H4 (cell line): ENCODE measurements at regions not wholly inside any gene's neighbourhood (a gene's known extent, or its start where the extent isn't known, plus 50 kb on each side); places are given as distances from the start of the nearest gene placed in this dataset.

Experiments
- DNase-seq: peaks from one replicate; pipeline ENCODE4 v3.0.0-alpha.2; 2015; ENCODE audit warnings: low spot score

GRCh38 chrX:20378233-20378920 lies 111.7 kb upstream of the RPS6KA3 start:
- no peak for DNase-seq

GRCh38 chrX:20374900-20375438 lies 108.3 kb upstream of the RPS6KA3 start:
- DNase-seq, result no peak

GRCh38 chrX:20374450-20374849 lies 107.7 kb upstream of the RPS6KA3 start:
- no peak for DNase-seq

GRCh38 chrX:20373063-20373462 lies 106.4 kb upstream of the RPS6KA3 start:
- DNase-seq, result no peak

- DNase-seq, result peak; percentile 17
Measured at GRCh38 chrX:20372533-20372932, 105.8 kb upstream of the RPS6KA3 start.

- no peak for DNase-seq
Measured at GRCh38 chrX:20369468-20369867, 102.8 kb upstream of the RPS6KA3 start.

GRCh38 chrX:20364238-20364637 lies 97.5 kb upstream of the RPS6KA3 start:
- DNase-seq, result no peak

GRCh38 chrX:20363275-20363674 lies 96.6 kb upstream of the RPS6KA3 start:
- DNase-seq, result no peak

- peak; percentile 14 for DNase-seq
Measured at GRCh38 chrX:20362268-20363267, 95.9 kb upstream of the RPS6KA3 start.

- DNase-seq, result peak; percentile 59
Measured at GRCh38 chrX:20361890-20362262, 95.2 kb upstream of the RPS6KA3 start.

- DNase-seq, result peak; percentile 23
Measured at GRCh38 chrX:20361081-20361889, 94.6 kb upstream of the RPS6KA3 start.

GRCh38 chrX:20355187-20355586 lies 88.5 kb upstream of the RPS6KA3 start:
- no peak for DNase-seq

GRCh38 chrX:20354505-20354904 lies 87.8 kb upstream of the RPS6KA3 start:
- no peak for DNase-seq

GRCh38 chrX:20352935-20353336 lies 86.2 kb upstream of the RPS6KA3 start:
- no peak for DNase-seq

- DNase-seq, result no peak
Measured at GRCh38 chrX:20352504-20352903, 85.8 kb upstream of the RPS6KA3 start.

- DNase-seq, result no peak
Measured at GRCh38 chrX:20350596-20350995, 83.9 kb upstream of the RPS6KA3 start.

GRCh38 chrX:20348139-20348538 lies 81.4 kb upstream of the RPS6KA3 start:
- no peak for DNase-seq

GRCh38 chrX:20347481-20347880 lies 80.8 kb upstream of the RPS6KA3 start:
- no peak for DNase-seq

- DNase-seq, result no peak
Measured at GRCh38 chrX:20333672-20334071, 67.0 kb upstream of the RPS6KA3 start.

GRCh38 chrX:20330545-20330944 lies 63.8 kb upstream of the RPS6KA3 start:
- DNase-seq, result no peak

GRCh38 chrX:20329435-20329834 lies 62.7 kb upstream of the RPS6KA3 start:
- no peak for DNase-seq
